Neutrophil (primary cell): ENCODE measurements at regions not wholly inside any gene's neighbourhood (a gene's known extent, or its start where the extent isn't known, plus 50 kb on each side); places are given as distances from the start of the nearest gene placed in this dataset.

Experiments
- H3K27ac ChIP-seq: fragments of 200-600 bp; sonication (generic); 2 replicates; pipeline ENCODE4 v1.5.1; 2016; ENCODE audit warnings: mild to moderate bottlenecking, moderate library complexity
- H3K27me3 ChIP-seq: fragments of 200-600 bp; sonication (generic); 2 replicates; pipeline ENCODE4 v1.6.0; 2016; ENCODE audit warnings: mild to moderate bottlenecking
- H3K36me3 ChIP-seq: fragments of 200-600 bp; sonication (generic); 2 replicates; pipeline ENCODE4 v1.5.1; 2017
- H3K4me1 ChIP-seq, 2 experiments: fragments of 200-600 bp in 1 of 2; sonication (generic) in 1 of 2; 1 replicate in 1 of 2; 2 replicates in 1 of 2; pipeline versions ENCODE4 v1.5.1 to v1.6.1; 2013 to 2016; ENCODE audit warnings: low read depth in 1 of 2, low read length in 1 of 2, mild to moderate bottlenecking in 1 of 2, moderate library complexity in 1 of 2; ENCODE audit not compliant: control insufficient read depth in 1 of 2, insufficient read depth in 1 of 2
- H3K4me3 ChIP-seq, 2 experiments: fragments of 200-600 bp in 1 of 2; sonication (generic) in 1 of 2; 1 replicate in 1 of 2; 2 replicates in 1 of 2; pipeline ENCODE4 v1.5.1; 2013 to 2016; ENCODE audit warnings: low read depth in 1 of 2, low read length in 1 of 2, mild to moderate bottlenecking in 1 of 2, moderate library complexity in 1 of 2
- H3K9me3 ChIP-seq: fragments of 200-600 bp; sonication (generic); 2 replicates; pipeline ENCODE4 v1.5.1; 2016
- CTCF ChIP-seq: fragments of 200-600 bp; sonication (generic); IDR thresholded peaks from 2 replicates; pipeline ENCODE4 v1.5.1; 2016; ENCODE audit warnings: antibody characterized with exemption

- Histone ChIP-seq H3K4me3 (no peak overlapping the region), H3K36me3 (no peaks in the 10 kb centered on the region), H3K9me3 (no peaks in the 10 kb centered on the region), H3K27me3 (peaks cover 15% of the 10 kb centered on the region), H3K27ac (no peak overlapping the region), H3K4me1 (no peaks in the 10 kb centered on the region)
- TF ChIP-seq CTCF: no peak
Observed at GRCh38 chr5:1945606-1946005, 62.9 kb upstream of the IRX4 start.

GRCh38 chr5:1944408-1944807 lies 61.7 kb upstream of the IRX4 start:
- H3K4me3 ChIP-seq: no peak overlapping the region

GRCh38 chr5:1943481-1943880 lies 60.8 kb upstream of the IRX4 start:
- no peak for TF ChIP-seq CTCF
- Histone ChIP-seq H3K4me1 (no peaks in the 10 kb centered on the region), H3K4me3 (no peak overlapping the region), H3K27ac (no peak overlapping the region), H3K9me3 (no peaks in the 10 kb centered on the region), H3K36me3 (no peaks in the 10 kb centered on the region), H3K27me3 (peaks cover 15% of the 10 kb centered on the region)

More at GRCh38 chr5:1944408-1944807, 61.7 kb upstream of the IRX4 start:
- no peak overlapping the region for H3K27ac ChIP-seq
- no peaks in the 10 kb centered on the region for H3K4me1 ChIP-seq
- H3K27me3 ChIP-seq: peaks cover 15% of the 10 kb centered on the region
- H3K9me3 ChIP-seq: no peaks in the 10 kb centered on the region
- TF ChIP-seq CTCF: no peak
- H3K36me3 ChIP-seq: no peaks in the 10 kb centered on the region

GRCh38 chr5:1942630-1943029 lies 59.9 kb upstream of the IRX4 start:
- Histone ChIP-seq H3K4me1 (no peaks in the 10 kb centered on the region), H3K27me3 (peaks cover 15% of the 10 kb centered on the region), H3K36me3 (no peaks in the 10 kb centered on the region), H3K27ac (no peak overlapping the region), H3K4me3 (no peak overlapping the region), H3K9me3 (no peaks in the 10 kb centered on the region)
- TF ChIP-seq CTCF: no peak

GRCh38 chr5:1942158-1942557 lies 59.4 kb upstream of the IRX4 start:
- Histone ChIP-seq H3K36me3 (no peaks in the 10 kb centered on the region), H3K4me1 (no peaks in the 10 kb centered on the region), H3K27me3 (peaks cover 14% of the 10 kb centered on the region), H3K4me3 (no peak overlapping the region), H3K9me3 (no peaks in the 10 kb centered on the region), H3K27ac (no peak overlapping the region)
- TF ChIP-seq CTCF: no peak

- Histone ChIP-seq H3K27me3 (peaks cover 3% of the 10 kb centered on the region), H3K36me3 (no peaks in the 10 kb centered on the region), H3K27ac (no peak overlapping the region), H3K9me3 (no peaks in the 10 kb centered on the region), H3K4me3 (no peak overlapping the region), H3K4me1 (no peaks in the 10 kb centered on the region)
- TF ChIP-seq CTCF: no peak
Observed at GRCh38 chr5:1939256-1939655, 56.5 kb upstream of the IRX4 start.
